GM18499 (cell line): ENCODE measurements at regions not wholly inside any gene's neighbourhood (a gene's known extent, or its start where the extent isn't known, plus 50 kb on each side); places are given as distances from the start of the nearest gene placed in this dataset.
"Not testable (repeated sequence)": the region's sequence is repeated elsewhere in the genome, so short reads cannot be mapped to it uniquely, and the experiment has no call there.

Experiments
- ATAC-seq: cut with Tn5 transposase; IDR thresholded peaks from one replicate; pipeline ENCODE4 v1.9.1; 2021; ENCODE audit warnings: moderate number of reproducible peaks; ENCODE audit not compliant: insufficient read depth, unreplicated experiment

DNA sequence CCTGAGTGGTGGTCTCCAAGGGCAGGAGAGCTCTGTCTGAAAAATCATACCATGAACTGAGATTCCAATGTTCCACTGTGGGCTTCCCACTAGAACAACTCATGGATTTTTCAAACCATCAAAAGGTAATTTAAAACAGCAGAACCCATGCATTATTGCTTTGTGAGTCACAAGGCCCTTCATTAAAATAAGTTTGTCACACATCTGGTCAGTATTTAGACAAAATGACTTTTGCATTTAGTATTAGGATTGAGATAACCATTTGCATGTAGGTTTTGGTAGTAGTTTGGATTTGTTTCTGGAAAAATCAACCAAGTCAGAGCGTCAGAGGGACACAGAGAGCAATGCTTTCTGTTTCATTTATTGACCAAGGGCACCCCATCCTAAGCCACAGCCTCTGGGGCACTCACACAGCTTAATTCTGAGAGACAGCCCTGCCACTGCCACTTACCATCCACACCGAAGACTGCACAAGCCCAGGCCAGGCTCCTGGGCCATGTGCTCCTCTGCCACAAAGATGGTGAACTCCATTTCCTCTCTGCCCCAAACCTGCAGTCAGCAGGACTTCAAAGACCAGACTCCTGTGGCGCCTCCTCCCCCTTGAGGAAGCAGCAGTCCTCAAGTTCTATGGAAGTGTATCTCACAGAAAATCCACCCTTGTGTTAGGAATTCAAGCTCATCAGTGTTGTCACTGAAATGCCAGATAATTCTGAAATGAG is 132.6 kb upstream of the DUSP10 start:
- no peak for ATAC-seq

DNA sequence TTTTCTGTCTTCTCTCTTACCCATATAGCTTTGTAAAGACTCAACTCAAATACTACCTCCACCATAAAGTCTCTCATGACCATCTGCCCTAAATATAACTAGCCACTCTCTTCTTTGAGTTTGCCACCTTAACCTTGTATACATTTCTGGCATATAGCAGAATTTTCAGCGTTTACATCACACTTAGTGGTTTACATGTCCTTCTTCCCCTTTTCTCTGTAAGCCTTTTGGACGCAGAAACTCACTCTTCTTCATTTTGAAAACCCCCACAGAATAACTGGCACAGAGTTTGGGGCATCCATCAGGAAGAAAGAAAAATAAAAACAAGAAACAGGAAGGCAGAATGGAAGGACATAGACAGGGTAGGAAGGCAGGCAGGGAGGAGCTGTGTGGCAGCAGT is 131.8 kb upstream of the DUSP10 start:
- no peak for ATAC-seq

DNA sequence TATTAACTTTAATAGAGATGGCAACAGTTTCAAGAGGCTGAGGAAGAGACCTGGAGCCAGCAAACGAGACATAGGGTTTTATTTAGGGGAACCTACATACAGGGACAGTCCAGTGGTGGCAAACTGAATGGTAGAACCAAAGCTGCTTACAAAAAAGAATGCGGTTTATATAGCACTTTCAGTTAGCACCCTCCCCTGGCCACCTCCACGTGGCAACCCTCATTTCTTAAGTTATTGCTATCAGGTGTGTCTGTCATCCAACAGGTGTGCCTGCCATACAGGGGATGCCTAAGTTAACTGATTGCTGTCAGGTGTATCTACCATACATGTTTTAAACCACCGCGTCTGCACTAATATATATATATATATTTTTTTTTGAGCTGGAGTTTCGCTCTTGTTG is 129.2 kb upstream of the DUSP10 start:
- no peak for ATAC-seq

DNA sequence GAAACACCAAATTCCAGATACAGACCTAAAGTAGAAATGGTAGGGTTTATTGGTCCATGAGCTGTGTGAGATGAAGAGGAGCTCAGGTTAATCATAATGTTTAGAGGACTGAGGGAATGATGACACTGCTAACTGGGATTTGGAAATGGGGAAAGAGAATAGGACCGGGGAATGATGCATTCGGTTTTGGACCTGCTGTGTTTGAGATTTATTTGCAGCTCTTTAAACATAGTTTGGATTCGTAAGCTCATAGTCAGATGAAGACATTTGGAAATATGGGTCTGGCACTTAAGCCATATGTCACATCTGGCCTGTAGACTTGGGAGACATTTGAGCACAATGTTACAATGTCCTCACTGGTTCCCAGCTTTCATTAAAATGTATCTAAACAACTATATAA is 127.9 kb upstream of the DUSP10 start:
- ATAC-seq = no peak

DNA sequence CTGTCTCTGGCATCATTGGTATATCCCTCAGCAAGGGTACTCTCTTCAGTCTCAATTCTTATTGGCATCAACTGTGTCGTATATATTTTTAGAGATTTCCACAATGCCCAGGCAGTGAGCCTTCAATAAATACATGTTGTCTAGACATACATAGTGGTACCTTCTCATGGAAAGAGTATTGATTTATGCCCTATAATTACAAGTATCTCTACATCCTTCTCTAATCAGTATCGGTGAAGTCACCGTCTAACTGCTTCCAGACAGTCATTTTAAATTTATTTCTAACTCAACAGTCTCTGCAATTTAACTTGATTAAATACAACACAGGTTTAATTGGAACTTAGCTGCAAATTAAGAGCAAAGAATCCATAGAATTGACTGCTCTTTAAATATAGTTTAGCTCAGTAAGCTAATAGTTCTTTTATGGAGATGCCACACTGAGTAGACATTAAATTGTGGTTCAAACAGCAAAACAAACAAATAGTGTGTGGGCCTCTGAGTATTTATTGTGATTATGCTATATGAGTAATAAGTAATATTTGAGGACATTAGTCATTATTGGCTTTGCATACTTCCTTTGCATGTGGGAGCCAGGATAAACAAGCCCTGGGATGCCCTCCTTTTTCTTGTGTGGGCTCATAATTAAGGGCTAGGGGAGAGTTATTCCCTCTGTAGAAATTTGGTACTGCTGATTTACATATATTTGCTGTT is 126.9 kb upstream of the DUSP10 start:
- no peak for ATAC-seq

DNA sequence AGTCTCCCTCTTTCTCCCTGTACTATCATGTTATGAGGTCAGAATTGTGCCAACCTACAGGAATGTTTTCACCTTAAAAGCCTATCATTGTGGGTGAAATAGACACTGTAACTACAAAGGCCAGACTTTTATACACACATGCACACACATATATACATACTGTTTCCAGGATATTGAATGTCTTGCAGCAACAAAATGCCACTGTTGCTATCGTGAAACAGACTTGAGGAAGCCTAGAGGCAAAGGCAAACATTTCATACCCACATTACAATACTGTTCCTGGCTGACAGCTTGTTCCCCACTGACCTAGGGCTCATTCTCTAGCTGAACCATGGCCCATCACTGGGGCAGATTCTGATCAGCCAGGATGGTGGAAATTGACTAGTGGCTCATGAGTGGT is 125.1 kb upstream of the DUSP10 start:
- ATAC-seq = no peak

DNA sequence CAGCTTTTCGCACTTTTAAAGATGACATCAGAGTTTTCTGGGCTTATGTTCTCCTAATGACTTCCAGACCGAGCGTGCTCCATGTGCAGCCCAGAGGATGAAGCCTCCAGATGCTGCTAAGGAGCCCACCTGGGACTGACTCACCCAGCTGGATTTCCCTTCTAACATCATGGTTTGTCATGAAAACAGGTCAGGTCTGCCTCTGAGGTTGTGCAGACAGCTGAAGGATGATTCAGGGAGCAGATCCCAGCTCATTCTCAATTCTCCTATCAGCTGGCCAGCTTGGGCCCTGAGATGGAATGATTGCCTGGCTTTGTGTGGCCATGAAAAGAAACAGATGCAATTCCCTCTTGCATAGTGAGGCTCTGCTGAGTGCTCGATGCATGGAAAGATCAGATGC is 123.9 kb upstream of the DUSP10 start:
- no peak for ATAC-seq

DNA sequence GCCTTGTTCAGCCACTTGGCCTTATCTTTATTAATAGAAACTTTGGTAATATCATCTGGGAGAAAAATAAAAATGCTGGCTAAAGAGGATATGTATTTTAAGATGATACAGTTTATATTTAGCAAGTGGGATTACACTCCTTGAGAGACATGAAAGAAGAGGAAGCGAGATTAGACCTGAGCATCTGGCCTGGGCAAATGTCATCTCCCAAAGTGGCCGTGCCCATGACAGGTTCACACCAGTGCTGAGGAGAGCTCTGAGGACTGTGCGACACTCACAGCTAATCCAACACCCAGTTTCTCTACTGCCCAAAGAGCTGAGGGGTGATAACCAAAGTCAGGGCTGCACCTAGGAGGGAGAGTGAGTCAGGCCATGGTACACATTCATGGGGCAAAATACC is 121.7 kb upstream of the DUSP10 start:
- no peak for ATAC-seq

DNA sequence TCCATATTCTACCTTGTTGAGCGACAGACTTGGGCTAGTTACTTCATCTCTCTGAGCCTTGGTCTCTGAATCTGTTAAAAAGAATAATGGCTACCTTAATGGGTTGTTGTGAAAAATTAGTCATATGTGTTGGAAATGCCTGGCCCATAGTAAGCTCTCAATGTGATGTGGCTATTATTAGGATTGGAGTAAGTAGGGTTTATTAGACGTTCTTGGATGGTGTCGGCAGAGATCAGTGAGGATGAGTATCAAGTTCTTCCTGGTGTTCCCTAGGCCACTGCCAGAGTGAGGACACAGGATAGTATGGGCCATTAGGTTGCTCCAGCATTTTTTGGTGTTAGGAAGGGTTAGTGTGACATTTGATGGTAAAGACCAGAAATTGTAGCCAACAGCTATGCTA is 121.1 kb upstream of the DUSP10 start:
- no peak for ATAC-seq

DNA sequence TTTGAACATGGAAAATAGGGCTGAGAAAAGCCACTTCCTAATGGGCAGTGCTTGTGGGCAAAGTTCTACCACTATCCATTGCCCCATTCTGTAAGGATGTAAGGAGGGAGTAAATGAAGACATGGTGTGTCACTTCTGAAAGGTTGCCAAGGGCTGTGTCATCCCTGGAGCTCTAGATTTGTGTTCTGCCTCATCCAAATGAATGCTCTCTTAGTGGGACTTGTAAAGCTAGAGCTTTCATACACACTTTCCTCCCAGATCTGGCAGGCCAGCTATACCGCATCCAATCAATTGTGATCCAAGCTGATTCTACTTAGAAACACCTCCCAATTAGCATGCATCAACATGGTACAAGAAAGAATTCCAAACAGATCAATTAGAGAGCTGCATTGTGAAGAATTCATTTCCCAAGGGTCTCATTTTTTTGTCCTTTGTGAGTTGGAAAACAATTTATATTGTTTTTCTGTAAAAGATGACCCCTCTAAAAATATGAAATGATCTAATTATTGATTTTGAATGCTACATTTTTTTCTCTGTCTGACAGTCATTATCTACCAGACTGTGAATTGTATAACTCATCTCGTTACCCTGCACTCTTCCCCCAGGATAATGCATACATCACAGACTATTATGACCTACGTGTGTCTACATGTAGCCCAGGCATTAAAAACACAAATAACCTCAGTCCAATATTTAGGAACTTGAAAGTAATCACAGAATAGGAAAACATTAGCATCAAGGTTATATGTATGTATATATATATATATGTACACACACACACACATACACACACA is 117.1 kb upstream of the DUSP10 start:
- ATAC-seq = no peak

DNA sequence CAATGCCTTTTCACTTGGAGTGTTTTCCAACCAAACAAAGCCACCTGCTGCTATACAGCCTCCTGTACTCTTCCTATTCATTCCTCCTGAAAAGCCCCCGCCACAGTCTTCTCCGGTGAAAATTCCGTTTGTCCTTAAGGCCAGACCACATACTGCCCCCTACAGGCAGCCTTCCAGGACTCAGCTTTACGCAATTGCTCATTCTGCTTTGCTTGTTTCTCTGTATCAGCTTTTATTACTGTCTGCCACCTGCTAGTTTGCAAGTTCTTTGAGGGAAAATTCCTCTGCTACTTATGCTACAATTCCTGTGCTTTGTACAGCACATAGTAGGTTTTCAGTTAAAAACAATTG is 115.2 kb upstream of the DUSP10 start:
- ATAC-seq = not testable (repeated sequence)

DNA sequence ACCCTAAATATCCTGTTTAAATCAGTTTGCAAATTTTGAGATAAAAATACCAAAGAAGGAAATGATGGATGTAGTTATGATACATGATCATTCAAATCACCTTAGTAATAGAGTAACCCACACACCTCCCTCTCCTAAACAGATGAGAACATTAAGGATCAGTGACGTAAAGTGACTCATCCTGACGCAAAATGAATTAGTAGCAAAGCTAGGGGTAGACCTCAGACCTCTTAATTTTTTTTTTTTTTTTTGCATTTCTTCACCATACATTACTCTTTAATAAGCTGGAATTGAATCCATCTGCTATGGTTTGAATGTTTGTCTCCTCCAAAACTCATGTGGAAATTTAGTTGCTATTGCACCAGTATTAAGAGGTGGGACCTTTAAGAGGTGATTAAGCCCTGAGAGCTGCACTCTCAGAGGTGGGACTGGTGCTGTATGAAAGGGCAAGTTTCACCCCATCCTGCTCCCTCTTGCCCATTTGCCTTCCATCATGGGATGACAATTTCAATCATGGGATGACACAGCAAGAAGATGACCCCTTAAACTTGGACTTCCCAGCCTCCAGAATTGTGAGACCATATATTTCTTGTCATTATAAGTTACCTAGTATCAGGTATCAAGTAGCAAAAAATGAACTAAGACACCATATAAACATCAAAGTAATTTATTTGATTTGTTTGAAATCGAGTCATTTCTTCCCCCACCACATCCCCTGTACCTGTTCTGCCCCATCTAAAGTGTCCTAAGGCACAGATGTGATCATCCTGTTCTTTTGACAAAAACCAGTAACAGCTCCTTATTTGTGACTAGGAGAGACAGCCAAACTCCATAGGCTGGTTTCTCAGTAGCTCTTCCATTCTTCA is 114.6 kb upstream of the DUSP10 start:
- no peak for ATAC-seq

DNA sequence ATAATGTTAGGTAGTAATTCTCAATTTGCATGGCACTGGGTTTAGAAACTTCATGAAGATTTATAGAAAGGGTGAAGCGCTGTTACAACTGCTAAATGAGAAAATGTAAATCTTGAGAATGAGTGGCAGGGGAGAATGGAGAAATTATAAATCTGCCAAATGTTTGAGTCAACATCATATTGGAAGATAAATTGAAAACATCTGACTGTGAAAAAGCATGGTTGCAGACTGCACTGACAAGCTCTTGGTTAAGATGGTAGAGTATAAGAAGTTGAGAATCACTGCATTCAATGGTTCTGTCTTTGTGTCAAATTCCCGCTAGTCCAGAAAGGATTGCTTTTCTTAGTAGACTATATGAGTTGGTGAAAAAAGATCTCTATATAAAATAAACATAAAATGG is 113.3 kb upstream of the DUSP10 start:
- ATAC-seq = no peak

DNA sequence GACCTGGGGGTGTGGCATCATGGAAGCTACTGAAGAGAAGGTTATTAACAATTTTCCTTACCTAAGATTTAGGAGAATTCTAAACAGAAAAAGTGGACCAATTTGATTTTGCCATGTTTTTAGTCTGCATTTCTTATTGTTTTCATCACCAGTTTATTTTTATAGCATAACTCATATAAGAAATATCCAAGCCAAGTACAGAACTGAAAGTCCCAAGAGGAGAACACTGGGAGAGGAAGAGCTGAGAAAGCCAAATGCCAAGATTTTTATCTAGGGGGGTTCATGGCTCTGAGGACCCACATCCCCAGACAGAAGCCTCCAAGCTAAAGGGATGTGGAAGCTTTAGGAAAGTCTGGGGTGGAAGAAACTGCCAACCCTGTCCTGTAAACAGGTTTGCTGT is 109.4 kb upstream of the DUSP10 start:
- no peak for ATAC-seq

DNA sequence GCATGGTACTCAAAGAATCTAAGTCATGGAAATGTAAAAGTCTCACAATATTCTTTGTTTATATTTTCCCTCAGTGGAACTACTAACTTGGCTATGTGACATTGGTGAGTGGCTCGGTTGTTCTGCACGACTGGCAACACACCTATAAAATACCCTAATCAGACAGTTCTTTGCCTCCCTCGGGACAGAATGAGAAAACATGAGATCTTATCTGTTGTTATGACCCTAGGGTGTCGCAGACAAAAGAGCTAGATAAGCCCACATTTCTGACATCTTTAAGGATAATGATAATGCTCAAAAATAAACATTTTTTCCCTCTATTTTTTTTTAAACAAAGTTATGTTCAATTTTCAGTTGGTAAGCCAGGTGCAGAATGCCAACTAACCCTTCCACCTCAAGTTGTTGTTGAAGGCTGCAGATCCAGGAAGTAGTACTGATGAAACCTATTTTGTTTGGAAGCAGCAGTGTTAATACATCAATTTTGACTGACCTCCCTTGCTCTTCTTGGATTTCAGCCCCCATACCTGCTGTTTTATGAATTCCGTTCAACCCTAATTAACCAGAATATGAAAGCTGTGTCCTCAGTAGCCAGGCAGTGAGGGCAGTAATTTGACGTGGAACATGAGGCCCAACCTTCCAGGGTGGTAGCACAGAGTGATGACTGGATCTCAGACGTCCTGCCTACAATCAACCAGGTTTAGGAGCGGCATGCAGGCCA is 108.7 kb upstream of the DUSP10 start:
- no peak for ATAC-seq

DNA sequence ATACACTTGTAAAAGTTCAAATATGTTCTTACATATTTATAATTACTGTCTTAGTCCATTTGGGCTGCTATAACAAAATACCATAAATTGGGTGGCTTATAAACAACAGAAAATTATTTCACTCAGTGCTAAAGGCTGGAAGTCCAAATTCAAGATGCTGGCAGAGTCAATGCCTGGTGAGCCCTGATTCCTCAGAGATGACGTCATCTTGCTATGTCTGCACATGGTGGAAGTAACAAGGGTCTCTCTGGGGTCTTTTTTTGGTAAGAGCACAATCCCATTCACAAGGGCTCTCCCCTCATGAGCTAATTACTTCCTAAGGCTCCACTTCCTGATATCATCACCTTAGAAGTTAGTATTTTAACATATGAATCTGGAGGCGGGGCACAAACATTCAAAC is 108.0 kb upstream of the DUSP10 start:
- no peak for ATAC-seq

DNA sequence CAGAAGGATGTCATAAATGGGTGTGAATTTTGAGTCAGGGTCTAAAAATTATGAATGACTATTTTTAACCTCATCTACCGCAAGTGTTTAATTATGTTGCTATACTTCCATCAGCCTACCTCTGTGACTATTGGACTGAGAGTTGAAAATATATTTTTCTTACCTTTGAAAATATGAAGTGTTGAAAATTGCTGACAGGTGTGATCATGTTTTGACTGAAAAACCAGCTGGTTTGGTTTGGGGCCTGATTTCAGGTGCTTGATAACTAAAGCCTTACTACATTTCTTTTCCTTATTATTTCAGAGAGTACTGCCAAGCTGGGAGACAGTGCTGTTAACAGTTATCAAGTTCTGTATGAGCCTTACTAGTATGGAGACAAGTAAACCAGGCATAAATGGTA is 107.2 kb upstream of the DUSP10 start:
- no peak for ATAC-seq

DNA sequence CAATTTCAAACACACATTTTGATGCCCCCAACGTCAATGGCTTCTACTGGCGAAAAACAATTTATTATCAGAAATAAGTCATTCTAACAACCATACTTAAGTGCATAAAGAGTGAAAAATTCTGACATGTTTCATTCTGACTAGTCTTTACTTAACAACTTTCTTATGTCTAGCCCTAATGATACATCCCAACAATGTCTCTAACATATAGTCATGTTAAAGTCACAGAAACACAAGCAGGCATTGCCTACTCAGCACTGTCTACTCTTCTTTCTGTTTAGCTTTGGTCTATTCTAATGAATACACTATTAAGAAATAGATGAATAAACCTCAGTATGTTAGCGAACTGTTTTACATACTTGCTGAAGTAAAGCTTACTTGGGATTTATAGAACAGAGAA is 105.8 kb upstream of the DUSP10 start:
- ATAC-seq = no peak

DNA sequence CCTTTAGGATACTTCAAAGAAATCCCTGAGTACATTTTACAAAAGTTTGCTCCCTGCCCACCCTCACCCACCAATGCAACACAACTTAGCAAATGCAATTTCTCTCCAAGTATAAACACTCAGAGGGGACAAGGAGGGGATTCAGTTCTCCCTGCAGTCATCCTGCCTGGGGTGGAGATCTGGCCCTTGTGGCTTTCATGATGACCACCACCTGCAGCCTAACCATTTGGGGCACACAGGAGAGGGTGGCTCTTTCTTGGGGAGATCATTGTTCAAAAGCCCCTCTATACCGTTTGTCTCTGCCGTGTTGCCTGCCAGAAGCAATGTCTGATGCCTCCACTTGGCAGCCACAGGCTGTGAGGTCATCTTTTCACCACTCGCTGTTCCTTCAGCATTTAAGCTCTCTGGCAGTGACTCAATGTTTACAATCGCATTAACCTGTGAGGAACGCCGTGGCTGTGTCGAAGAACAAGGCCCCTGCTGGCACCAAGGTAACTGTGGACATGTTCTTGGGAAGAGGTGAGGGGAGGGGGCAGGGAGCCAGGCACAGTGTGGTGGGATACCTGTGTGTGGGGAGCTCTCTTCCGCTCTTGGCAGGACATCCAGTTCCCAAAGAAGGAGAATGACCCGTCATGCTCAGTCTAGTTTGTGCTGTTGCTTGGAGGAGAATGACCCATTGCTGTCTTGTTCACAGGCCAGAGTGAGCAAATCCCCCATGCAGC is 103.9 kb upstream of the DUSP10 start:
- ATAC-seq = no peak
